ENCODE measurements at regions not wholly inside any gene's neighbourhood (a gene's known extent, or its start where the extent isn't known, plus 50 kb on each side); places are given as distances from the start of the nearest gene placed in this dataset.

- TF ChIP-seq, protein P1, sequence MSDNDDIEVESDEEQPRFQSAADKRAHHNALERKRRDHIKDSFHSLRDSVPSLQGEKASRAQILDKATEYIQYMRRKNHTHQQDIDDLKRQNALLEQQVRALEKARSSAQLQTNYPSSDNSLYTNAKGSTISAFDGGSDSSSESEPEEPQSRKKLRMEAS (IDR thresholded peaks at IDR 0.05; ENCODE audit: low read depth), result no peak
- TF ChIP-seq TEAD4 (IDR thresholded peaks at IDR 0.05; ENCODE audit: borderline replicate concordance, insufficient read depth) (no peak), RAD21 (IDR thresholded peaks at IDR 0.05; ENCODE audit: low read length) (no peak), CTCF (IDR thresholded peaks at IDR 0.05) (no peak), FOXJ3 (CRISPR knock-in tag; IDR thresholded peaks at IDR 0.05) (no peak), EZH2phosphoT487 (IDR thresholded peaks at IDR 0.05; ENCODE audit: borderline replicate concordance, low read depth) (no peak), NFIC (IDR thresholded peaks at IDR 0.05; ENCODE audit: borderline replicate concordance) (no peak), SIN3A (IDR thresholded peaks at IDR 0.05; ENCODE audit: borderline replicate concordance, low read depth, low read length) (no peak), POLR2AphosphoS5 (IDR thresholded peaks at IDR 0.05; ENCODE audit: low read depth, low read length) (no peak), SMC3 (IDR thresholded peaks at IDR 0.05; ENCODE audit: low read depth, low read length) (no peak)
Observed at GRCh38 chr3:194858382-194858781, 172.7 kb downstream of the FAM43A start.
